Liver (tissue), 3 donors: ENCODE measurements at regions not wholly inside any gene's neighbourhood (a gene's known extent, or its start where the extent isn't known, plus 50 kb on each side); places are given as distances from the start of the nearest gene placed in this dataset.

ENCODE experiments used
- CTCF ChIP-seq: fragments of 150-350 bp; IDR thresholded peaks from 2 replicates; pipeline ENCODE4 v1.5.1; 2017; ENCODE audit warnings: improper control_type of control experiment, low read depth, low read length; ENCODE audit not compliant: missing input control
- GABPA ChIP-seq, 2 donors: IDR thresholded peaks in 1 of 2; conservative IDR thresholded peaks in 1 of 2; 2 replicates each; pipeline ENCODE4 v1.6.1; 2016; ENCODE audit warnings: antibody characterized with exemption in 2 of 2, mild to moderate bottlenecking in 1 of 2, moderate library complexity in 1 of 2
- JUND ChIP-seq, 2 donors: IDR thresholded peaks; 2 replicates each; pipeline ENCODE4 v1.6.1; 2016; ENCODE audit warnings: antibody characterized with exemption in 2 of 2
- RAD21 ChIP-seq, 2 donors: IDR thresholded peaks; 2 replicates each; pipeline ENCODE4 v1.6.1; 2016; ENCODE audit warnings: antibody characterized with exemption in 2 of 2, mild to moderate bottlenecking in 2 of 2
- REST ChIP-seq: IDR thresholded peaks from 2 replicates; pipeline ENCODE4 v1.6.1; 2016; ENCODE audit warnings: antibody characterized with exemption, mild to moderate bottlenecking
- SP1 ChIP-seq: IDR thresholded peaks from 2 replicates; pipeline ENCODE4 v1.6.1; 2018; ENCODE audit warnings: antibody characterized with exemption, mild to moderate bottlenecking
- donor health status: healthy.
- donor health status: healthy.

GRCh38 chr4:187893418-187893817 lies 102.2 kb upstream of the ZFP42 start:
- no peak for TF ChIP-seq CTCF
- no peak for TF ChIP-seq RAD21 (IDR thresholded peaks at IDR 0.05)
- TF ChIP-seq GABPA (IDR thresholded peaks at IDR 0.05 in 1 of 2, conservative IDR thresholded peaks at IDR 0.05 in 1 of 2), result no peak
- TF ChIP-seq SP1, result no peak
- TF ChIP-seq JUND (IDR thresholded peaks at IDR 0.05), result no peak
- TF ChIP-seq REST, result no peak
